ENCODE measurements at regions not wholly inside any gene's neighbourhood (a gene's known extent, or its start where the extent isn't known, plus 50 kb on each side); places are given as distances from the start of the nearest gene placed in this dataset.

DNA sequence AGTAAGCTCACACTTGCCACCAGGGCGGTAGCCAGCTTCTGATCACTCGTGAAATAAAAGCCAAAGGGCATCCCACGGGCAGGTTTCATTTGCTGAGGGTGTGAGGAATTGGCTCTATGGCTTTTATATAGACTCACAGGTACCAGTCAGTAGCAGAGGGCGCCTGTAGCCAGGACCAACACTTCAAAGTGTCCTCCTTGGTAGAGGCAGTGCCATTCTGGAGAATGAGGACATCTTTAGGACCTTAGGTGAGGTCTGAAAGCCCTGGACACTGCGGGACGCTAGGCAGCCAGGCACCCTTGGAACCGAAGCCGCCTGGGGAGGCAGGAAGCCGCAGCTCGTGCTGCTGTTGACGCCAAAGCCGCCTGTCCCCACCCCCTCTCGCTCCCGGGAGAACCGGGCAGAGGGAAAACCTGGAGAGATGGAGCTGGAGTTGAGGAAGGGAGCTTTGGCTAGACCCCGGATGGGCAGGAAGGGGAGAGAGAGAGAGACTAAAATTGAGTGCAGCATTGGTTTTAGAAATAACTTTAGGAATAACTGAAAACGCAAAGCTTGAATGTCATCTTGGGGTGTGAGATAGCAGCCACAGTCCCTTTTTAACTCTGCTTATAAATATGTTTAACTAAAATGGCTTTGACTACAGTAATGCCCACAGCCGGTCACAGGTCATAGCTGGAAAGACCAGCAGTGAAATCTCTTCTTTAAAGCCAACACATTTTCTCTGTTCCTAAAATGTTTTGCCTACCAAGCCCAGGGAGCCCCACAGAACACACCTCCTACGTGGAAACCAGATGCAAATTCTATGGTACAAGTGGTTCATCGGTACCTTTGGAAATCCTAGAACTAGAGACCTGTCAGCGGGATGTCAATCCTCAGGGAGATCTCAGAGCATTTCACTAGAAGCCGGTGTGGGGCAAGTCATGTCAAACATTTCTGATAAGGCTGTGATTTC is 128.5 kb upstream of the CDYL start:
- intact Hi-C loops (cut with micrococcal nuclease; ENCODE audit: unreplicated experiment), result no loop called here
- Histone ChIP-seq H3K9me3 (ENCODE audit: low read length) (0 out of 2 replicates have a peak, but pooled peaks cover 5% of the 10 kb centered on the region), H3K79me2 (ENCODE audit: insufficient read depth, low read depth, low read length) (no peaks in the 10 kb centered on the region), H3K4me1 (ENCODE audit: insufficient read depth, low read length, poor library complexity, severe bottlenecking) (no peaks in the 10 kb centered on the region), H3K9me2 (ENCODE audit: insufficient read depth, low read length) (no peaks in the 10 kb centered on the region), H3K4me2 (ENCODE audit: low read length) (0 out of 2 replicates have a peak overlapping the region, but pooled peaks have one; percentile 14), H4K20me1 (ENCODE audit: insufficient read depth, low read length) (no peaks in the 10 kb centered on the region), H3K4me3 (ENCODE audit: low read depth, low read length, poor library complexity, severe bottlenecking) (no peak overlapping the region), H3K36me3 (ENCODE audit: insufficient read depth, low read length) (no peaks in the 10 kb centered on the region), H2AFZ (ENCODE audit: low read length) (0 out of 2 replicates have a peak overlapping the region, but pooled peaks have one; percentile 17), H3K27ac (ENCODE audit: low read depth, low read length, poor library complexity, severe bottlenecking) (no peak overlapping the region)
- ChIA-PET POLR2A (no interaction called here), CTCF (ENCODE audit: unreplicated experiment) (no interaction called here)
- peak; percentile 16 for DNase-seq (ENCODE audit: low spot score)
- TF ChIP-seq EZH2phosphoT487 (IDR thresholded peaks at IDR 0.05; ENCODE audit: borderline replicate concordance, low read depth, low read length) (no peak), CTCF (conservative IDR thresholded peaks at IDR 0.05; ENCODE audit: low read length) (no peak)
- no TSS peak for BruUV-seq (replicated peaks)

DNA sequence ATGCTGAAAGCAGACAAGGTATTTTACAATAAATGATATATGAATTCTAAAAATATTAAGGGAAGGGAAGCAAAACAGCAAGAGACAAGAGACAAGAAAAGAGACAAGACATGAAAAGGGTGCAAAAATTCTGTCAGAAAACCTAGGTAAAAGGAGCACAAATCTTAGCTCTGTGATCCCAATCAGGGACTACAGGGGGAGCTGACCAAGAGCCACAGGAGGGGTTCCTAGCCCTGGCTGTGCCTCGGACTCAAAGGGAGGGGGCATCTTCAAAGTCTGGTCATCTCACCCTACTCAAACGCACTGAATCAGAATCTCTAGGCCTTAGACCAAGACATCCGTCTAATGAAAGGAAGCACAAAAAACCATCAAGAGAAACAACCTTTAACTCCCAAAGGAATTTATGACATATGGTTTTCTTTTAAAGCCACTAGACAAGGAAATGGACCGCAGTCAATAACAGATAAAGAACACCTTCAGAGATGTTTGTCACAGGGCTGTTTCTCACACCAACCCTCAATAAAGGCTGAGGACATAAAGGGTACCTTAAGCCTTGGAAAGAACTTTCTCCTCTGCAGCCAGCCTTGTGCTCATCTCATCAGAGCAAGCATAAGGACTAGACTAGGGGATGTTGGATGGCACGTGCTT is 130.4 kb upstream of the CDYL start:
- no peaks in the 10 kb centered on the region for H3K36me3 ChIP-seq (ENCODE audit: insufficient read depth, low read length)
- no peak overlapping the region for H3K27ac ChIP-seq (ENCODE audit: low read depth, low read length, poor library complexity, severe bottlenecking)
- H4K20me1 ChIP-seq (ENCODE audit: insufficient read depth, low read length), result no peaks in the 10 kb centered on the region
- no peaks in the 10 kb centered on the region for H3K4me1 ChIP-seq (ENCODE audit: insufficient read depth, low read length, poor library complexity, severe bottlenecking)
- H3K4me3 ChIP-seq (ENCODE audit: low read depth, low read length, poor library complexity, severe bottlenecking), result no peak overlapping the region
- ChIA-PET POLR2A (no interaction called here), CTCF (ENCODE audit: unreplicated experiment) (no interaction called here)
- no peak overlapping the region for H2AFZ ChIP-seq (ENCODE audit: low read length)
- BruUV-seq (replicated peaks), result no TSS peak
- no peaks in the 10 kb centered on the region for H3K79me2 ChIP-seq (ENCODE audit: insufficient read depth, low read depth, low read length)
- no peak overlapping the region for H3K4me2 ChIP-seq (ENCODE audit: low read length)
- H3K9me2 ChIP-seq (ENCODE audit: insufficient read depth, low read length), result no peaks in the 10 kb centered on the region
- DNase-seq (ENCODE audit: low spot score), result no peak
- H3K9me3 ChIP-seq (ENCODE audit: low read length), result no peaks in the 10 kb centered on the region
- no peak for TF ChIP-seq CTCF (conservative IDR thresholded peaks at IDR 0.05; ENCODE audit: low read length)
- no peak for TF ChIP-seq EZH2phosphoT487 (IDR thresholded peaks at IDR 0.05; ENCODE audit: borderline replicate concordance, low read depth, low read length)
- intact Hi-C loops (cut with micrococcal nuclease; ENCODE audit: unreplicated experiment), result no loop called here

DNA sequence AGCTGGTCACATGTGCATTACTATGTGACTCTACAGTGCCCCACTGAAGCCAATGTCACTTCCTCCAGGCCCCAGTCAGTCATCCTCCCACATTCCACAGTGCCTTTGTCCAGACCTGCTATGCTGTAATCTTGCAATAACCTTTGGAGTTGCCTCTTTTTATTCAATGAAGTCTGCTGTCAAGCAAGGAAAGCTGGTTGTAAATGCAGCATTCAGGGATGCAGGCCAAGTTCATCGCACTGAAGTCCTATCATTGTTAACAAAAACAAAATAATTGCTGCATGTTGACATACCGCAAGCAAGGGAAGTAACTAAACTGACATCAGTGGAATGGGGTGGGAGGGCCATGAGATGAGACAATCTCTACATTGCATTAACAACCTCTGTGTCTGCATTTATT is 131.2 kb upstream of the CDYL start:
- no TSS peak for BruUV-seq (replicated peaks)
- no peaks in the 10 kb centered on the region for H3K36me3 ChIP-seq (ENCODE audit: insufficient read depth, low read length)
- TF ChIP-seq EZH2phosphoT487 (IDR thresholded peaks at IDR 0.05; ENCODE audit: borderline replicate concordance, low read depth, low read length), result no peak
- TF ChIP-seq CTCF (conservative IDR thresholded peaks at IDR 0.05; ENCODE audit: low read length), result no peak
- DNase-seq (ENCODE audit: low spot score), result no peak
- no peaks in the 10 kb centered on the region for H3K4me1 ChIP-seq (ENCODE audit: insufficient read depth, low read length, poor library complexity, severe bottlenecking)
- no peaks in the 10 kb centered on the region for H3K79me2 ChIP-seq (ENCODE audit: insufficient read depth, low read depth, low read length)
- H3K27ac ChIP-seq (ENCODE audit: low read depth, low read length, poor library complexity, severe bottlenecking), result no peak overlapping the region
- ChIA-PET CTCF (ENCODE audit: unreplicated experiment) (no interaction called here), POLR2A (no interaction called here)
- no peak overlapping the region for H3K4me2 ChIP-seq (ENCODE audit: low read length)
- H3K9me3 ChIP-seq (ENCODE audit: low read length), result no peaks in the 10 kb centered on the region
- no peaks in the 10 kb centered on the region for H3K9me2 ChIP-seq (ENCODE audit: insufficient read depth, low read length)
- intact Hi-C loops (cut with micrococcal nuclease; ENCODE audit: unreplicated experiment), result no loop called here
- no peak overlapping the region for H2AFZ ChIP-seq (ENCODE audit: low read length)
- H4K20me1 ChIP-seq (ENCODE audit: insufficient read depth, low read length), result no peaks in the 10 kb centered on the region
- no peak overlapping the region for H3K4me3 ChIP-seq (ENCODE audit: low read depth, low read length, poor library complexity, severe bottlenecking)
